HG03108 (cell line): ENCODE measurements at regions not wholly inside any gene's neighbourhood (a gene's known extent, or its start where the extent isn't known, plus 50 kb on each side); places are given as distances from the start of the nearest gene placed in this dataset.

Experiments
- ATAC-seq: cut with Tn5 transposase; IDR thresholded peaks from one replicate; pipeline ENCODE4 v1.9.1; 2021; ENCODE audit warnings: moderate library complexity; ENCODE audit not compliant: unreplicated experiment

DNA sequence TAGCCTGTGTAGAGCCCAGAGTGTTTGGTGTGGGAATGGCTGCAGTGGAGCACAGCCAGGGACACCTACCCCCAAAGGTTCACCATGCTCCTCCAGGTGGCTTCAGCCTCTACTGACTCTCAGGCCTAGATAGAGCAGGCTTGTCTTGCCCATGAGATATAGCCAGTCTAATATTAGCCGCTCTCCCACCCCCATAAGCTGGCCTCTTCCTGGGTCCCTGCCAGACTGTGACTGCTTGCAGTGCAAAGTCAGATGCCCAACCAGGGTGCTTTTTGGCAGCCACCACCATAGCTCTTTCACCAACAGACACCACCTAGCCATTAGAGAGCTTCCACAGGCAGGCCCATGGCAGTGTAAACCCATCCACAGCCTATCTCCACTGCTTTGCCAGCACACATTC is 405.3 kb downstream of the MBD2 start:
- no peak for ATAC-seq

DNA sequence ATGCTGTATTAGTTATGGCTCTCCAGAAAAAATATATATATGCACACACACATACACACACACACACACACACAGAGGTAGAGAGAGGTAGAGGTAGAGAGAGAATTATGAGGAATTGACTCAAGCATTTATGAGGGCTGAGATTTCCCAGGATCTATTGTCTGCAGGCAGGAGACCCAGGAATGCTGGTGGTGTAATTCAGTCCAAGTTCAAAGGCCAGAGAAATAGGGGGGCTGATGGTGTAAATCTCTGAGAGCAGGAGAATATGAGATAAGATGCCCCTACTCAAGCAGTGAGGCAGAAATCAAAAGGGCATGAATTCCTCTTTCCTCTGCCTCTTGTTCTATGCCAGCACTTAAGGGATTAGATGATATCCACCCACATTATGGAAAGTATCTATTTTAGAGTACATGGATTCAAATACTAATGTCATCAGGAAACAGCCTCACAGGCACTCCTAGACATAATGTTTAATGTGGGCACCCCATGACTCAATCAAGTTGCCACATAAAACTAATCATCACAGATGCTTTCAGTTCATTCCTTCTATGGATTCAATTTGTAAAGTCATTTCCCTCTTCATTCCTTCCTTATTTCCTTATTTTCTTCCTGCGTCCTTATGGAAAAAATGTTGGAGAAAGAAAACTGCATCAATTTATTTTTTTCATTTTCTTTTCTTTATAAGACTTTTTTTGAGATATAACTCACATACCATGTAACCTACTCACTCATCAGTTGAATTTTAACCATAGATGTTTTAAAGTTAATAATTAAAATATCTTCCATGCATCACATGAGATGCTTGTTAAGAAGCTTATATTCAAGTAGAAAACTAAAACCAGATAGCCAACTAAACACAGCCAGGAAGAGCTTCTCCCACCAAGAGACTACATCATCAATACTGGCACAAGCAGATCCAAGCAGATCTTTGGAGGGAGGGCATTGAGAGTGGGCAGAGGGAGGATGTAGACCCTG is 406.2 kb downstream of the MBD2 start:
- ATAC-seq: no peak

DNA sequence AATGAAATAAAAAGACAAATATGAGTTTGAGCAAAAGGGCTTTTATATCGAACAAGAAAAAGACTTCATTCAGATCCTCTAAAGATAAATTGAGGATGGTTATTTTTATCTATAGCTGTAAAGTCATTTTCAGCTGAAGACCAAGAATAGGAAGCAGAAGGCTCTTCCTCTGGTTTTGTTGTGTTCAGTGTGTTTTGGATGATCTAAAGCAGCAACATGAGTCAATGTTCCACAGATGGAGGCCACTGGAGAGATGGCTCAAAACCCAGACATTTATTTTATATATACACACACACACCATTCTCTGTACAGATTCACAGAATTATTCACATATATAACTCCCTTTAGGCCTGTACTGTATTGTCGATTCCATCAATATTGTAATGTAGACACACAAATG is 424.3 kb downstream of the MBD2 start:
- ATAC-seq: no peak

DNA sequence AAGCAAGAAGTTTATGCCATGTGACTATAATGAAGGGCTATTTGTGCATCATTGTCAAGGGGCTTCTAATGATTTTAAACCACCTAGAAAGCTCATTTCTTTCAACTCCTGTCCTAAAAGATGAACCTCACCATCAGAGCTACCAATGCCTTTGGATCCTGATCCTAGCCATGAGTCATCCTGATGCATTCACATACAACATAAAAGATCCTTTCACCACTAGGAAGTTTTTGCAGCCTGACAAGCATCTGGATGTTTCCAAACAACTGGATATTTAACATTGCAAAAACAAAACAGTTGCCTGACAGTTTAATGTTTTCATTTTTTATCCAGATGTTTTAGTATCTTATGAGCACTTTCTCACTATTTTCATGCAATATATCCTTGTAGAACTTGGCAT is 425.3 kb downstream of the MBD2 start:
- ATAC-seq: no peak

DNA sequence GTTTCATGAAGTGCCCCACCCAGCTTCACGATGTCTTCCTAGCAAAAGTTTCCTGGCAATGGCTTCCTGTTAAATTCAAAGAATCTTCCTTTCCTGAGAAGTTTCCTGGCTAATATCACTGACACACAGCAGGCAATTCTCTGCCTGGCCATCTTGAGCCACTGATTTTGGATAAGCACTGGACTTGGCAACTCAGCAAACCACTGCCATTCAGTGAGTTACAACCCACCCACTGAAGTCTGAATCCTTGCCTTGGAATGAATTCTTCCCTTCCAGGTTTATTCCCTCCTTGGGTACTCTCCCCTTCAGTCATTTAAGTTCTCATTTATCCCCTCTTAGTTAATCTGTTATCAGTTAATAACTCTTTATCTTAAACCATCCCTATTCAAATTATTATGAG is 426.0 kb downstream of the MBD2 start:
- ATAC-seq: no peak

DNA sequence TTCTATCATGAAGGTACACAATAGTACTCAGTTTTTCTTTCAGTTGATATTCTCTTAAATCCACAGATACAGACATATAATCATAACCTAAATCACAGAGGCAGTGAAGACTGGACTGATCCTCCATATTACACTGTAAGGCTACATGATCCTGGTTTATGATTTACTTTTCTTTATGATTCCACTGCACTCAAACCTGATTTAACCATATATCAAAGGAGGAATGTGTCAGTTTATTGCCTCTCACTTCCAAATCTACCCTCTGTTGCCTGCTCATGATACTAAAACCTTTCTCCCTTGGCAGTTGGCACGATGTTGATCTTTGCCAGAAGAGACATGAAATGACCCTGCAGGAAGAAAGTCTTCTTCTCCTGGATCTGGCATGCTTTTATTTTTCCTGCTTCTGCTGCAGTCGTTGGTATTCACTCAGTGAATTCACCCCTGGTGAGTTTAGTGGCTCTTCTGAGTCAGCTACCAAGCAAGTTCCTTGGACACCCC is 426.4 kb downstream of the MBD2 start:
- no peak for ATAC-seq

DNA sequence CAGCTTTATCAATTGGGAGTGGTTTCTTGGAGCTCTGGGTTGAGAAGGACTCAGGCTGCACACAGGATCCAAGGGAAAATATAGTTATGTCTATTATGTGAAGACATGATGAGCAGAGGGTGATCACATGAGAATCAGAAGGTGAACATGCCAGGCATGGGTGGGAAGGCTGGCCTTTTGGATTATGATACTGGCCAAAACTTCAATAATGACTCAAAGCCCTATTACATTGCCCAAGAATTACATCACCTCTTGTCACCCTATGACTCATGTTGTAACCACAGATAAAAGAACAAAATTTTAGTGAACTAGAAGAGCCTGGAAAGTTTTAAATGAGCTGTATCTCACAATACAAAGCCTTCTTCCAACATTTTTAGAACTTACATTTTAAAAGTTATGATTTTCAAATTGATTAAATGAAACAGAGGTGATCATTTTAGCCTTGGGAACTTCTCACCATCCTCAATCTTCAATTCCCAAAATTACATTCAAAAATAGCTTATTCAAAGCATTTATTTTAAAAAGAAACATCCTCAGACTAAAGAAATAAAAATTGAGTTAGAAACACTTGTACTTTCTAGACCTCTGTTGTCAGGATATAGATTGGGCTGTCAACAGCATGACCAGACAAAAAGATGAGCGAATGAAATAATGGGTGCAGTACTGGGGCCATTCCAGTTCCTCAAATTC is 428.3 kb downstream of the MBD2 start:
- ATAC-seq: peak; percentile 61

DNA sequence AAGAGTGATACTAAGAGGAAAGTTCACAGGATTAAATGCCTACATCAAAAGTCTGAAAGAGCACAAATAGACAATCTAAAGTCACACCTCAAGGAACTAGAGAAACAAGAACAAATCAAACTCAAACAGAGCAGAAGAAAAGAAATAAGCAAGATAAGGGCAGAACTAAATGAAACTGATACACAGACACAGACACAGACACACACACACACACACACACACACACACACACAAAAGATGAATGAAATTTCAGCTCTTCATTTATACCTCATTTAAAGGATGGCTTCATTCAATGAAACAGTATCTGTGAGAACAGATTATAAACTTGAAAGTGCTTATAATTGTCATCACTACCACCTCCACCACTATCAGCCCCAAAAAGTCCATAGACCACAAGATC is 428.9 kb downstream of the MBD2 start:
- no peak for ATAC-seq

DNA sequence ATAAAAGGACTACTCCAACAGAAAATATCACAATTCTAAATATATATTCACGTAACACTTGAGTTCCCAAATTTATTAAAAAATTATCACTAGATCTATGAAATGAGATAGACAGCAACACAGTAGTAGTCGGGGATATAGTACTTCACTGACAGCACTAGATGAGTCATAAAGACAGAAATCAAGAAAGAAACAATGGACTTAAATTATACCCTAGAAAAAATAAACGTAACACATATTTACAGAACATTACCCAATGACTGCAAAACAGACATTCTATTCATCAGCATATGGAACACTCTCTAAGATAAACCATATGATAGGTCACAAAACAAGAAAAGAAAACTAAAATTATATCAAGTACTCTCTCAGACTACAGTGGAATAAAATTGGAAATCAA is 429.4 kb downstream of the MBD2 start:
- no peak for ATAC-seq

DNA sequence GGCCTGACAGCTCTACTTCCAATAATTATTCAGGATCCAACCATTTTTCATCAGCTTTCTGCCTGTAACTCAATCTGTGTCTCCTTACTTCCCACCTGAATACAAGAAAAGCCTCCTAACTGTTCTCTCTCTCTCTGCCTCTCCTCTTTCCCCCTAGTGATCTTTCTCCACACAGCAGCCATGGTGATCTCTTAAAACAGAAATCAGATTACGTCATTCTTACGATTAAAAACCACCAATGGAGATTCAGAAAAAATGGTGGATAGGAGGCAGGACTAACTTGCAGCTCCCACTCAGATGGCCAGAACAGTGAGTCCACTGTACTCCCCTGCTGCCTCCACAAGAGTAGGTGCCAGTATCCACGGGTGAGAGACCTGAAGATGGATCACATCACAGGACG is 431.7 kb downstream of the MBD2 start:
- ATAC-seq: no peak

DNA sequence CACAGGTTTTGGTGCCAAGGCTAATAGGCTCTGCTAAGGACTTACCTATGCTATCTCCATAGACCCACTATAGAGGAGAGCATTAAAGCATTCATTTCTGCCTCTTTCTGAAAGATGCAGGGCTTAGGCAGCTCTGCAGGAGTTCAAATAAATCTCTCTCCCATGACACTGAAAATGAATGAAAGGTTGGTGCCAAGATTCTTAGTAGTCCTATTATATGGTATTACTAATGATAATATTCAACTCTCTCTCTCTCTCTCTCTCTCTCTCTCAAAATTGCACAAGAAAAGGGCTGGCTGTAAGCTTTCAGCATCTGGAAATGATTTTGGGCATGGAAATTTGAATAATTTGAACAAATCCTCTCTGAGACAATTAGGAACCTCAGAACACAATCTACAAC is 433.7 kb downstream of the MBD2 start:
- ATAC-seq: no peak

DNA sequence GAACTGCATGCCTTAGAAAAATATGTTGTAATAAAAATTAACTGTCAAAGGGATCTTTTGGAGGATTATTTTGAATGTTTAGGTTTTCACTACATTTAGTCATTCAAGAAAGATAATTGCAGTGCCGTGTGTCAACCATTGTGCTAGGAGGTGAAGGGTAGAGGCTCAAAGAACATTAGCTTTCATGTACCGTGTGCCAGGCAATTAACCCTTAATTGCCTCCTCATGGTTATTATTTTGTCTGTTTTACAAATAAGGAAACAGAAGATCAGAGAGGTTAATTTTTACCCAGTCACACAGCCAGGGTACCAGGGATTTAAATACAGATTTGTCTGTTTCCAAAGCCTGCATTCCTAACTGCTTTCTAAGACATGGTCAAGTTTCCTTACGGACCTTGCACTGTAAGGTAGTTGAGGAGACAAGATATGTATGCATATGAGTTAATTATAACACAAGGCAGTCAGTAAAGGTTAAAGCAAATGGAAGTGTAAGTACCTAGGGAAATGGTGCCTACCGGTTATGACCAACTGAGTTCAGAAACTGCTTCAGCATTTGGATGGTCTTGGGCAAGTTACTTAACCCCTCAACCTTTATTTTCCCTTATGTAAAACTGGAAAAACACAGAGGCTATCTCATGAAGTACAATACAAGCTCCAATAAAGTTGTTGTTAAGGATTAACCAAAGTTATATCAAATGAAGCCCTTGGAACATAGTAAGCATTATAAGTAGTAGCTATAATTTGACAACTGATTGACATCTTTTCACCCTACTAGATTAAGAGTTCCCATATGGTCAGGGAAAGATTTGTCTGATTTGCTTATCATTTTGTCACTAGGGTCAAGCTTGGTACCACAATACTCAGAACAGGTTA is 434.9 kb downstream of the MBD2 start:
- ATAC-seq: no peak

DNA sequence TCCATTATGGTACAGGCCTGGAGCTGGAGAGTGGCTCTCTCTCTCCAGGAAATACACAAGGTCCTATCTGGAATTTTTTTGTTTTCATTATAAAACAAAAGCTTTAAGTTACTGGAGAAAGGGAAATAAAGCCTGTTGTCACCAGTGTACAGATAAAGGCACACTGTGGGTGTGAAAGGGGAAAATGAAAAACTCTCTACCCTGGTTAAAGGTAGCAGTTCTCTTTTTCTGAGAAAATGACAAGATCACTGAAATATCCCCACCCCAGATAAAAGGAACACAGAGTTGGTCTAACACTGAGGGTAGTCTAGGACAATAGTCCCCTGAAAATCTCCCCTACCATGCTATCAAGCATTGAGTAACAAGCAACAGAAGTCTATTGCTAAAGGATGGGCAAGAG is 438.7 kb downstream of the MBD2 start:
- ATAC-seq: no peak

DNA sequence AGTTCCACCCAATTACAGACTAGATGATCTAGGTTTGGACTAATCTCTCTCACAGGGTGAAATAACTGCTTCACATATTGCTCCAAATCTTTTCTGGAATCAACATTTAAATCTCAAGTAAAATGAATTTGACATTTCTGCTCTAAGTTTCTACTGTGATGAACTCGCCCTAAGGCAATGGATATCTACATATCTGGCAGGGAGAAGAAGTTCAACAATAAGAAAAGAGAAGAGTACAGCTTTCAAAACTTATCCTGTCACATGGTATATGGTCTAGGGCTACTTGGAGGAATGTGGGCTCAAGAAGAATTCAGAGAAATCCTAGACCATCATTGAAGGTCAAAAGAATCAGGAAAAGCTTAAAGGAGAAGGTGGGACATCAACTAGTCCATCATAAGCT is 440.2 kb downstream of the MBD2 start:
- no peak for ATAC-seq

DNA sequence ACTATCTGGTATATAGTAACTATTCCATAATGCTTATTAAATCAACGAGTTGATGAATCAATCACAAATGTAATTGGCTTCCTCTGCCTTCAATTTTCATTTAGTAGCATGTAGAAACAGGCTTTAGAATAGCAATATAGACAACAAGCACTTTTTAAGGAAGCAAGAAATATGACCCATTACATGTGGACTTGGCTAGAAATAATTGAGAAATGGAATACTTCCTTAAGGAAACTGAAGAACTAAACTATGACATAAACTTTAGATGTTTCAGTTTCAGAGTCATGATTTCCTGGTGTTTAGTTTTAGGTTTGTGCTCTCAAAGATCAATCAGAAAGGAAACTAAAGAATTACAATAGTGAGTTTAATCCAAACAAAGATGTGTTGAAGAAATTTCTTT is 443.8 kb downstream of the MBD2 start:
- no peak for ATAC-seq

DNA sequence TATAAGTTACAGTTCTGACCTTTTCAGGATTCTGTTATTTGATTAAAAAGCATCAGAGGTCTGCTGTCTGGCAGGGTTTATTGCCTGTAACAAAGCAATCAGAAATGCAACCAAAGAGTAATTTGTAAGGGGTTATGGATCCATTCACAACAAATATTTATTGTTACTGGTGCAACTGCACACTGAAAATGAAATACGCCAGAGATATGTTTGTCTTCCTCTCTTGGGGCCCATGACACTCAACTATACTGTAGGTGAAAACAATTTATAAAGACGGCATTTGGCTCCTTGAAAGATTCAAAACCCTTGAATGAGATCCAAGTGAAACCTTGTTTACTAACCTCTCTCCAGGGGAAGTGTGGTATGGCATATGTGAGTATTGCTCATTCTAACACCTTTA is 452.2 kb downstream of the MBD2 start:
- ATAC-seq: no peak

DNA sequence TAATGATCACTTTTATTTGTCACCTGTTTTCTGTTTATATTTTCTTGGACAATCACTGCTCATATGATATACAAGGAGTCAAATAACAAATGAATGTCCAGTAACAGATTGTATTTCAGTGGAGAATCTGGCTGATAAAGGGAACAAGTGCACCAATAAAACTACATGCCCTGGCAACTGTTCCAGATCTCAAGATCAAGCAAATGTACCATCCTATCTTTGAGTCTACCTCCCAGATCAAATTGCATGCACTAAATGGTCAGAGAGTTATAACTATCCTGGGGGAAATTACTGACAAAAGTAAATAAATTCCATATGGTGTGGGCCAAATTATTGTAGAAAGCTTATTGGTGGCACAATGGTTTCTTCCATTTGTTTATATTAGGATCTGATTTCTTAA is 452.8 kb downstream of the MBD2 start:
- ATAC-seq: no peak

DNA sequence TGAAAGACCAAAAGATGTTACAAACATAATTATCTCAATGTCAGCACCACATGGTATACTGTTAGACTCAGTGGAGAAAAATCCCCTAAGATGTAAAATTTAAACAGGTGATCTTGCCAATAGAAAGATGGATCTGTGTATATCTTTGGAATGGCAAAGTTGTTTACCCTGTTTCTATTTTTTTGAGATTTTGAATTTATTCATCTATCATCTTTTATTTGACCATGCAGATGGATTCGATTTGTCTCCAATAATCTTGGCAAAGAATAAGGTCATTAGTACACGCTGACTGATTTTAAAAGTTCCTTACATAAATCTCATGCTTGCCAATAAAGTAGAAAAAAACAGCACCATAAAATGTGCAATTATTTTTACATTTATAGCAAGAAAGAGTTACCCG is 459.3 kb downstream of the MBD2 start:
- no peak for ATAC-seq

DNA sequence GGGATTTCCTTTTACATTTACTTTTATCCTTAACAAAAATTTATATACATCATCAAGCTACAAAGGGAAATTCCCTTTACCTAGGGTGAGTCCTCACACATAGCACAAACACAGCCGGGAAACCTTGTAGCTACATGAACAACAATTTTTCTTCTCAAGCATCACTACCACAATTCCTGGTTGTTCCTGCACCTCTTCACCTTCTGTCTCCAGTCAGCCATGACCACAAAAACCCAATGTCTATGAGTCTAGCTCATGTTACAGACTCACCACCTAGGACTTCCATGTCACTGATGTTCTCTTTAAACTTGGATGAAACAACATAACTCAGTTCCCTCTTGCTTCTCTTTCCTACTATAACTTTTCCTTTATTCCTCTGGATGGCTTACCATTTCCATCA is 460.4 kb downstream of the MBD2 start:
- ATAC-seq: no peak

DNA sequence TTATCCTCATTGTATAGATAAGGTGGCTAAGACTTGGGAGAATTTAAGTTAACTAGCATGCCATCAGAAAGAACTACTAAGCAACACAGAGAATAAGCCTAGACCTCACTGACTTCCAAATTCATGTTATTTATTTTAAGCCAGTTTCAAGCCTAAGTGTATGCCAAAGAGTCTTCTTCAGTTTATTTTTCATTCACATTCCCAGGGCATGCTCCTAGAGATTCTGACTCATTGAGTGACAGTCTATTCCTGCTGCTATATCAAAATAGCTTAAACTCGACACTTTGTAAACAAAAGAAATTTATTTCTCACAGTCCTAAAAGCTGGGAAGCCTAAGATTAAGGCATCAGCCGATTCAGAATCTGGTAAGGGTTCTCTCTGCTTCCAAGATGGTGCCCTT is 467.1 kb downstream of the MBD2 start:
- no peak for ATAC-seq

DNA sequence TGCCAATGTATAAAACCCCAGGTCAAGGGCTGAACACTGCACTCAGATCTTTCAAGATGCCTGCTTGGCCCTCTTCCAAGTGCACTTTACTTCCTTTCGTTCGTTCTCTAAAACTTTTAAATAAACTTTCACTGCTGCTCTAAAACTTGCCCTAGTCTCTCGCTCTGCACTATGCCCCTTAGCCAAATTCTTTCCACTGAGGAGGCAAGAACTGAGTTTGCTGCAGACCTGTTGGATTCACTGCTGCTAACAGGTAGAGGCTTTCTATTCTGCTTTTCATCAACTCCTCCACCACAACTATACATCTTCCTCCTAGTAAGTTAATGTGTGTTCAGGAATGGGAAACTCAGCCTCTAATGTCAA is 467.9 kb downstream of the MBD2 start:
- no peak for ATAC-seq
